SK-N-DZ (cell line): ENCODE measurements at regions not wholly inside any gene's neighbourhood (a gene's known extent, or its start where the extent isn't known, plus 50 kb on each side); places are given as distances from the start of the nearest gene placed in this dataset.
"Not testable (repeated sequence)": the region's sequence is repeated elsewhere in the genome, so short reads cannot be mapped to it uniquely, and the experiment has no call there.

ENCODE experiments used
- DNase-seq: peaks from one replicate; pipeline ENCODE4 v3.0.0-alpha.2; 2015; ENCODE audit warnings: low spot score

- no peak for DNase-seq
Observed at GRCh38 chr17:83159204-83160049, 80.0 kb downstream of the METRNL start.

- DNase-seq = no peak
Observed at GRCh38 chr17:83160443-83161297, 81.3 kb downstream of the METRNL start.

- DNase-seq = no peak
Observed at GRCh38 chr17:83161298-83162034, 82.1 kb downstream of the METRNL start.

- no peak for DNase-seq
Observed at GRCh38 chr17:83162035-83162745, 82.8 kb downstream of the METRNL start.

- no peak for DNase-seq
Observed at GRCh38 chr17:83164490-83164889, 85.1 kb downstream of the METRNL start.

GRCh38 chr17:83170571-83171260 lies 91.3 kb downstream of the METRNL start:
- no peak for DNase-seq

- DNase-seq = no peak
Observed at GRCh38 chr17:83171661-83172060, 92.3 kb downstream of the METRNL start.

- DNase-seq = not testable (repeated sequence)
Observed at GRCh38 chr17:83172099-83172498, 92.7 kb downstream of the METRNL start.

GRCh38 chr17:83172646-83173045 lies 93.2 kb downstream of the METRNL start:
- DNase-seq = not testable (repeated sequence)

GRCh38 chr17:83173180-83173913 lies 93.9 kb downstream of the METRNL start:
- not testable (repeated sequence) for DNase-seq

- DNase-seq = no peak
Observed at GRCh38 chr17:83173914-83174361, 94.5 kb downstream of the METRNL start.

- peak; percentile 77 for DNase-seq
Observed at GRCh38 chr17:83174362-83175118, 95.1 kb downstream of the METRNL start.

GRCh38 chr17:83175119-83175821 lies 95.9 kb downstream of the METRNL start:
- DNase-seq = no peak

GRCh38 chr17:83175822-83176622 lies 96.6 kb downstream of the METRNL start:
- DNase-seq = no peak

- DNase-seq = no peak
Observed at GRCh38 chr17:83176623-83177583, 97.5 kb downstream of the METRNL start.
